Glutamatergic neuron (in vitro differentiated cells): ENCODE measurements at regions not wholly inside any gene's neighbourhood (a gene's known extent, or its start where the extent isn't known, plus 50 kb on each side); places are given as distances from the start of the nearest gene placed in this dataset.

Experiments
- DNase-seq: peaks from one replicate; pipeline ENCODE4 v3.0.0; 2022
- H3K27ac Mint-ChIP-seq: one replicate; pipeline ENCODE4 v1.8.0; 2020; ENCODE audit warnings: mild to moderate bottlenecking, mixed read lengths, inconsistent platforms; ENCODE audit not compliant: unreplicated experiment
- H3K27me3 Mint-ChIP-seq: one replicate; pipeline ENCODE4 v1.8.0; 2020; ENCODE audit warnings: mild to moderate bottlenecking, moderate library complexity, mixed read lengths, inconsistent platforms; ENCODE audit not compliant: unreplicated experiment
- H3K36me3 Mint-ChIP-seq: one replicate; pipeline ENCODE4 v1.8.0; 2020; ENCODE audit warnings: mild to moderate bottlenecking, mixed read lengths, inconsistent platforms; ENCODE audit not compliant: unreplicated experiment
- H3K4me1 Mint-ChIP-seq: one replicate; pipeline ENCODE4 v1.8.0; 2020; ENCODE audit warnings: mild to moderate bottlenecking, low read depth, mixed read lengths, inconsistent platforms; ENCODE audit not compliant: unreplicated experiment
- H3K4me3 Mint-ChIP-seq: one replicate; pipeline ENCODE4 v1.8.0; 2020; ENCODE audit warnings: mild to moderate bottlenecking, mixed read lengths, inconsistent platforms; ENCODE audit not compliant: unreplicated experiment
- H3K9me3 Mint-ChIP-seq: one replicate; pipeline ENCODE4 v1.8.0; 2020; ENCODE audit warnings: mild to moderate bottlenecking, moderate library complexity, mixed read lengths, inconsistent platforms; ENCODE audit not compliant: unreplicated experiment
- TF ChIP-seq, protein P1 (sequence below): fragments of 200-600 bp; sonication (generic); IDR thresholded peaks from one replicate; pipeline ENCODE4 v1.5.0; 2021; ENCODE audit not compliant: partially characterized antibody, unreplicated experiment

GRCh38 chr5:26245321-26245720 is 793.1 kb downstream of the CDH9 start:
- no peak for DNase-seq
- H3K4me1 Mint-ChIP-seq = no peaks in the 10 kb centered on the region
- no peaks in the 10 kb centered on the region for H3K36me3 Mint-ChIP-seq
- H3K9me3 Mint-ChIP-seq = no peaks in the 10 kb centered on the region
- TF ChIP-seq, protein P1, sequence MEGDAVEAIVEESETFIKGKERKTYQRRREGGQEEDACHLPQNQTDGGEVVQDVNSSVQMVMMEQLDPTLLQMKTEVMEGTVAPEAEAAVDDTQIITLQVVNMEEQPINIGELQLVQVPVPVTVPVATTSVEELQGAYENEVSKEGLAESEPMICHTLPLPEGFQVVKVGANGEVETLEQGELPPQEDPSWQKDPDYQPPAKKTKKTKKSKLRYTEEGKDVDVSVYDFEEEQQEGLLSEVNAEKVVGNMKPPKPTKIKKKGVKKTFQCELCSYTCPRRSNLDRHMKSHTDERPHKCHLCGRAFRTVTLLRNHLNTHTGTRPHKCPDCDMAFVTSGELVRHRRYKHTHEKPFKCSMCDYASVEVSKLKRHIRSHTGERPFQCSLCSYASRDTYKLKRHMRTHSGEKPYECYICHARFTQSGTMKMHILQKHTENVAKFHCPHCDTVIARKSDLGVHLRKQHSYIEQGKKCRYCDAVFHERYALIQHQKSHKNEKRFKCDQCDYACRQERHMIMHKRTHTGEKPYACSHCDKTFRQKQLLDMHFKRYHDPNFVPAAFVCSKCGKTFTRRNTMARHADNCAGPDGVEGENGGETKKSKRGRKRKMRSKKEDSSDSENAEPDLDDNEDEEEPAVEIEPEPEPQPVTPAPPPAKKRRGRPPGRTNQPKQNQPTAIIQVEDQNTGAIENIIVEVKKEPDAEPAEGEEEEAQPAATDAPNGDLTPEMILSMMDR = no peak
- no peak overlapping the region for H3K27ac Mint-ChIP-seq
- H3K27me3 Mint-ChIP-seq = no peaks in the 10 kb centered on the region
- no peak overlapping the region for H3K4me3 Mint-ChIP-seq

DNA sequence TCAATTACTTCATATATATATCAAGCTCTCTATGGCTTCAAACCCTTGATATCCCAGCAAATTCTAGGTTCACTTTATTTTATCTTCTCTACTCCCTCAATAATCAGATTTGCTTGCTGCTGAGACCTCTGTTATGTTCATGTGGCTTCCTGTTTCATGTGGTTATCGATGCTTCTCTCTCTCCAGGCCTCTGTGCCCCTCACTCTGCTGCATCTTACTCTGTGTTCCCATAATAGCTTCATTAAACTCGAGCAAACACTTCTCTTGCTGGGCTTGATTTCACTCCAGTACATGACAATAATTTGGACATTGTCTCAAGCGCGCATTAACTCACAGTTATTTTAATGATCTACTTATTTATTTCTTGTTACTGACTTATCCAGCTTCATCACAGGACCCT is 798.8 kb downstream of the CDH9 start:
- no peaks in the 10 kb centered on the region for H3K36me3 Mint-ChIP-seq
- H3K27ac Mint-ChIP-seq = no peak overlapping the region
- no peak for DNase-seq
- no peaks in the 10 kb centered on the region for H3K4me1 Mint-ChIP-seq
- TF ChIP-seq, protein P1 = no peak
- H3K9me3 Mint-ChIP-seq = no peaks in the 10 kb centered on the region
- H3K4me3 Mint-ChIP-seq = no peak overlapping the region
- peaks cover 3% of the 10 kb centered on the region for H3K27me3 Mint-ChIP-seq

GRCh38 chr5:26237489-26237888 is 800.9 kb downstream of the CDH9 start:
- TF ChIP-seq, protein P1 = no peak
- Mint-ChIP-seq H3K27me3 (peaks cover 3% of the 10 kb centered on the region), H3K4me1 (no peaks in the 10 kb centered on the region), H3K9me3 (no peaks in the 10 kb centered on the region), H3K4me3 (no peak overlapping the region), H3K27ac (no peak overlapping the region), H3K36me3 (no peaks in the 10 kb centered on the region)
- DNase-seq = no peak

- Mint-ChIP-seq H3K36me3 (no peaks in the 10 kb centered on the region), H3K9me3 (no peaks in the 10 kb centered on the region), H3K27me3 (peaks cover 3% of the 10 kb centered on the region), H3K4me3 (no peak overlapping the region), H3K4me1 (no peaks in the 10 kb centered on the region), H3K27ac (no peak overlapping the region)
- no peak for DNase-seq
- TF ChIP-seq, protein P1 = no peak
Observed at GRCh38 chr5:26236936-26237335, 801.5 kb downstream of the CDH9 start.

GRCh38 chr5:26232706-26233105 is 805.7 kb downstream of the CDH9 start:
- Mint-ChIP-seq H3K4me3 (no peak overlapping the region), H3K27ac (no peak overlapping the region), H3K9me3 (peaks cover 3% of the 10 kb centered on the region), H3K4me1 (no peaks in the 10 kb centered on the region), H3K36me3 (peaks cover 2% of the 10 kb centered on the region), H3K27me3 (peaks cover 3% of the 10 kb centered on the region)
- TF ChIP-seq, protein P1 = no peak
- DNase-seq = no peak
